ENCODE measurements at regions not wholly inside any gene's neighbourhood (a gene's known extent, or its start where the extent isn't known, plus 50 kb on each side); places are given as distances from the start of the nearest gene placed in this dataset.
"Not testable (repeated sequence)": the region's sequence is repeated elsewhere in the genome, so short reads cannot be mapped to it uniquely, and the experiment has no call there.

DNA sequence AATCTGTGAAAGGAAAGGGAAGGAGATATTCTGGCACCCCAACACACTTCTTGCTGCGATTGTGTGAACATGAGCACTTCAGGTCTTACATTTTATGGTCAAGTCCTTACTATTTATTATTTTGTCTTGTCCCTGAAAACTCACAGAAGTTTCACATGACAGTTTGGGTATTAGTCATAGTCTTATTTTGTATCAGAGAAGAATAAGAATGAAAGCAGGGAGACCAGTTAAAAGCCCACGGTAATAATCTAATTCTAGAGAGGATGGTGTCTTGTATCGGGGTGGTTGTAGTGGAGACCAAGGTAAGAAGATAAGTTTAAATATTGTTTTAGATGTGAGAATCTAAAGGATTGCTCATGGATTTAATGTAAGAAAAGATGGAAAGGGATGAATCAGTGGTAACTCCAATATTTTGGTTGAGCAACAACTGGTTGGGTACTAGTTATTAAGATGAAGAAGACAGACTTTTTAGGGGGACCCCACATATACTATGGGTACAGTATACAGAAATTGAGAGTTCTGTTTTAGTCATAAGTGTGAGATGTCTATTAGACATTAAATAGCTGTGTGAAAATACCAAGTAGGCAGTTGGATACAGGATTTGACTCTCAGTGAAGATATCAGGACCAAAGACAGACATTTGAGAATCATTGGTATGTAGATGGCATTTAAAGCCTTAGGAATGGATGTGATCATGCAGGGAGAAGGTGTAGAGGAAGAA is 227.6 kb downstream of the MFSD1 start:
- intact Hi-C loops (cut with DNase I) = no loop called here
- no peak for DNase-seq
- no peak for ATAC-seq (ENCODE audit: poor library complexity)

- DNase-seq = no peak
- intact Hi-C loops (cut with DNase I) = no loop called here
- no peak for ATAC-seq (ENCODE audit: poor library complexity)
Observed at GRCh38 chr3:159030138-159030670, 228.3 kb downstream of the MFSD1 start.

DNA sequence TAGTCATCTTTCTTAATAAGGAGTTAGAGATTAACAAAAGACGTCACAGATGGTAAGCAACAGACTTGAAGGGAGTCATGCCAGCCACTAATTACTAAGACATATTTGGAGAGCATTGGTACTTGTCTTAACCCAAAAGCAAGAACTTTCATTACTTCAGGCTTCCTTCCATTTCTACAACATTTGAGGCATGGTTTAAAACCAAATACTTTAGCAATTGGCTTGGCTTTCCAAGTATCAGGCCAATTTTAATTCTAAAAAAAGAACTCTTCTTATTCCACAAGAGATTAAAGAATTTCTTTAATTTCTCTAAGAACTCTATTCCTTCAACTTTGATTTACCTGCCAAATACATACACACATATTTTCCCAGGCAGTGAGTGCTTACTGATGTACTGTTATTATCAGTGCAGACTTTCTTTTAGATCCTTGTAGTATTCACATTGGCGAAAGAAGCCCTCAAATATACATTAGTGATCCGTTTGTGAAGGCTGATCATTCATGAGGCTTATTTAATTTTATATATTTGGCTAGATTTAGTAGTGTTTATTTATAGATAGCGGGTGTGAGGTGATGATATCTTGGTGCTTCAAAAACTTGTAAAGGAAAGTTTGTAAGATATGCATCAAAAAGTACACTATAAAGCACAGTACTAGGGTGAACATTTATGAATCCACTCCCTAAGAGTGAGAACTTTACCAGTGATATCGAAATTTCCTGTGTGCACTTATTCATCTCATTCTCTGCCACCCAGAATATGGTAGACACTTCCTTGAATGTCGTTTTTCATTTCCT is 229.2 kb downstream of the MFSD1 start:
- no peak for DNase-seq
- ATAC-seq (ENCODE audit: poor library complexity) = no peak
- intact Hi-C loops (cut with DNase I) = no loop called here

DNA sequence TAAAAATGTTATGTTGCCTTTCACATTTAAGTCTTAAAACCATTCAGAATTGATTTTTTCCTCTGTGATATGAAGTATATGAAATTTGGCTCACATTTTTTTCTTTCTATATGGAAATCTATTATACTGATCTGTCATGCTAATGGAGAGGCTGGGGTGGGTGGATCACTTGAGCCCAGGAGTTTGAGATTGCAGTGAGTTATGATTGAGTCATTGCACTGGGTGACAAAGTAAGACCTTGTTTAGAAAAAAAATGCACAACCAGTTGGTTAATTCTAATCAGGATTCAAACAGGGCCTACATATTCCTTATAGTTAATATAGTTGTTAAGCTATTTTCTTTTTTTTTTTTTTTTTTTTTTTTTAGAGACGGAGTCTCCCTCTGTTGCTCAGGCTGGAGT is 230.5 kb downstream of the MFSD1 start:
- intact Hi-C loops (cut with DNase I) = no loop called here
- DNase-seq = no peak
- ATAC-seq (ENCODE audit: poor library complexity) = no peak

DNA sequence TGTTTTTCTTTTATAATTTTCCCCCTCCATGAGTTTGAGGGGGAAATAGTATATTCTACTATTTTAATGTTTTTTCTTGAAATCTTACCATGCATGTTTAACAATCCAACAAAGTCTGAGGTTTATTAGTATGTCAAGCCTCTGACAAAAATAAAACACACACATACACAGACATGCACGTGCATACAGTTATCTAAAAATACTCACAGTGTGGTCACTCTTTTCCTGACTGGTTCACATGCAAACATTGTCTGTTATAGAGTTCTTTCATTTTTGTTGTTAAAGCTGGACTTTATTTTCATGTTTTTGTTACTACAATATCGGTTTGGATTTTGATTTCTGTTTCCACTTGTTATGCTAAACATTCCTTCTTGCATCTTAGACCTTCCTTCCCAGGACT is 236.6 kb downstream of the MFSD1 start:
- DNase-seq (no peak), ATAC-seq (ENCODE audit: poor library complexity) (no peak)
- intact Hi-C loops (cut with DNase I) = no loop called here

- ATAC-seq (ENCODE audit: poor library complexity) (no peak), DNase-seq (no peak)
- intact Hi-C loops (cut with DNase I) = no loop called here
Observed at GRCh38 chr3:159039286-159039685, 237.4 kb downstream of the MFSD1 start.

GRCh38 chr3:159045279-159045885 is 243.5 kb downstream of the MFSD1 start:
- intact Hi-C loops (cut with DNase I) = no loop called here
- ATAC-seq (ENCODE audit: poor library complexity) (no peak), DNase-seq (no peak)

DNA sequence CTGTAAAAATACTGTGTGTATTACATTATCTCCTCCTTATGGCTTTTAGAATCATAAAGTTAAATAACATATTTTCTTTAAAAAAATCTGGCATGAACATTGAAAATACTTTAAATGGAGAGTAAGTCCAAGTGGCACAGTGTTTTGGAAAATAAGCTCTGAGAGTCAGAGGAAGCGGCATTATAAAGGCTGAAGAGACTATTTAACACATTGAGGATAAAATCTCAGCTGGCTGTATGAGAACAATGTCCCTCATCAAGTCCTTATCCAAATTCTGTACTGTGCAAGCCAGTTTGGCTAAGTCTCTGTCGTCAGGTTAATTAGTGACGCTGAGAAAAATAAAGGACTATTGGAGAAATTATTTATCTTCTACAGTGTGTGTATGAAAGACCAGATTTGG is 245.5 kb downstream of the MFSD1 start:
- ATAC-seq (ENCODE audit: poor library complexity) (no peak), DNase-seq (no peak)
- intact Hi-C loops (cut with DNase I) = no loop called here

- DNase-seq; intact Hi-C loops (cut with DNase I); ATAC-seq (ENCODE audit: poor library complexity): not testable (repeated sequence)
Observed at GRCh38 chr3:159052494-159052893, 250.6 kb downstream of the MFSD1 start.

DNA sequence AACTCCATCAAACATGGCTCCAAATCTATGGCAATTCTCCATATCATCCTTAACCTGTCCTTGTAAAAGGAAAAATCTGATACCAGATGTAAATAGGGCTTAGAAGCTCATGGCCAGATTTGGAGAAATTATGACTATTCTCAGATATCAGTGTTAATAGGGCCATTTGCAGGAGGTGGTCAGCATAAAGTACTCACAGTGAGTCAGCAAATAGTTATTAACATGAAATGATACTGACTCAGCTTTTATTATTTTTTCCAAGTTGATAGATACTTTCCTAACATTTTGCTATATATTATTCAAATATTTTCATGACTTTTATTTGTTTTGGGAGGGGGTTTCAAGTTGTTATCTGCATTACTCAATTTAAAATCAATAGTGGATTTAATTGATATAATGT is 255.8 kb downstream of the MFSD1 start:
- no peak for ATAC-seq (ENCODE audit: poor library complexity)
- intact Hi-C loops (cut with DNase I) = no loop called here
- no peak for DNase-seq

DNA sequence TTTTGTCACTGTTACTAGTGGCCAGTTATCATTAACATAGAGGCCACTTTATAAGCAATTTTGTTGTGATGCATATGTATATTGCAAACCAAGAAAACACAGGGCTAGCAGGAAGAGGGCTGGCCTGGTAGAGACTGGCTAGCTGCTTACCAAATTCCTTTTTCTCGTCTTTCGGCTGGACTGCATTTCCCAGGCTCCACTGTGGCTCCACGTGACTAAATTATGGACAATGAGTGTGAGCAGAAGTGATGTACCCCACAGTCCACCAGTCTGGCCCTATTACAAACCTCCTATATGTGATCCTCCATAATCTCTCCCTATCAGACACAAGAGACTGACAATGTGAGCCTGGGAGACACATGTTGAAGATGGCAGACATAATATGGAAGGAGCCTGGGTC is 257.0 kb downstream of the MFSD1 start:
- no peak for DNase-seq
- no peak for ATAC-seq (ENCODE audit: poor library complexity)
- intact Hi-C loops (cut with DNase I) = no loop called here

- DNase-seq (no peak), ATAC-seq (ENCODE audit: poor library complexity) (no peak)
- intact Hi-C loops (cut with DNase I) = no loop called here
Observed at GRCh38 chr3:159059395-159059794, 257.5 kb downstream of the MFSD1 start.

DNA sequence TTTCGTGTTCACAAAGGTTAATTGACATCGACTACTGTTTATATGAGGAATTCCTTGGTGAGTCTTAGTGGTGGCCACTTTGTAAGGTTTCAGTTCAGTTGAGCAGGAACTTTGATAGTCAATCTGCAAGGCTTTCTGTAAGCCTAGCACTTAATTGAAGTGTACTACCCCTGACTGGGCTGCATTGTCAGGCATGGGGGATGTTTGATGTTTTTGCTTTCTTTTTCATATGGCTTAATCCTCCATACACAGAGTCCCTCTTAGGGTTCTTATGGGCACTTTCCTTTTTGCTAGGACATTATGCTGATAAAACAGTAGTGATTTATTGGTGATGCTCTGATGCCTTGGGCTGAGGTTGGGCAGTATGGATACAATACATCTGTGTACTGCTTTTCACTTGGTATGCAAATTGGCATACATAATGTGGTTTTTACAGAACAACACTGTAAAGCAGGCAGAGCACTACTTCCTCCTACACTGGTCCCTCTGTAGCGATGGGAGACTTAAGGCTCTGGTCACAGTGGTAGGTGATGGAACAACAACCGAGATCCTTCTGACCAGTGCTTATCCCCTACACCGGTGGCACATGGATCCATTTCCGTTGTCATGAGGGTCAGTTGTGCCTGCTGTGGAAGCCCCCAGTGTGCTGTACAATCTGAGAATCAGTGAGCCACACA is 261.0 kb downstream of the MFSD1 start:
- intact Hi-C loops (cut with DNase I) = no loop called here
- ATAC-seq (ENCODE audit: poor library complexity) = no peak
- DNase-seq = no peak

DNA sequence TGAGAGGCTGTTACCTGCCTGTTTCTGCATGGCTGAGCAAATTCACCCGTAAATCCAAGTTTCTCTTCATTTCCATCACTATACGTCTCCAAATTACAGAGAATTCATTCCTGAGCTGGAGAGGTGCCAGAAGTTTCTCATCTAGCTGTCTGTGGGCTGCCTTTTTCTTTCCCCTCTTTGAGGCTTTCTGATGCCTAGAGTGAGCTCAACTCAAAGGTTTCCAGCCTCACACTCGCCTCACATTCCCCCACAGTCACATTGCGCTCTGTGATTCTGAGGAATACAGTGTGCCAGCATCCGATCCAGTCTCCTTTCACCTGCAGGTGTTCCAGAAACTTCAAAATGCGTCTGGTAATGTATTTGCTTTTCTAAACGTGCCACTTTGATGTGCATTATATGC is 267.2 kb downstream of the MFSD1 start, which contains the start of gene IQCJ:
TSS of gene IQCJ (plus strand) at position 229 of the 400 bp plus-strand sequence.
- DNase-seq (no peak), ATAC-seq (ENCODE audit: poor library complexity) (no peak)
- intact Hi-C loops (cut with DNase I) = no loop called here

DNA sequence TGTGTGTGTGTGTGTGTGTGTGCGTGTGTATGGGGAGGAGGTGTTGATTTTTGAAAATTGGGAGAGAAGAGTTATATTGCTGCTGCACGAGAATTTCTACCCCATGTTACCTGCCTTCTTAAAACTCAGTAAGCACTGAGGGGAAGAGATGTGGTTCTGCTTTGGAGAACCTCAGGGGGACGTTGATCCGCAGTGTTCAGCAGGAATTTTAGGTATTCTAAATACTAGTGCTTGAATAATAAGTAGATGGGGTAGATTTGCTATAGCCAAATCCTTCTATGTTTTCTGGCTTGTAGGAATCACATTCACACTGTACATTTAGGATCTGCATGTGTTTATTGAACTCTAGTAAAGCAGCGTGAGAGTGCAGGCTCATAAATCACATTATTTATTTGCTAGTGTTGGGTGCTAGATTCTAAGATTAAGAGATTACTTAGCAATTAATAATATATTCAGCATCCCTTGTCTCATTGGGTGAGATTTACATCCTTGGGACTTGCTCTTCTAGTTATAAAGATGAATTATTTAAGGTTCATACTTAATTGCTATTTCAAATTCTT is 268.1 kb downstream of the MFSD1 start:
- intact Hi-C loops (cut with DNase I) = no loop called here
- DNase-seq (no peak), ATAC-seq (ENCODE audit: poor library complexity) (no peak)

DNA sequence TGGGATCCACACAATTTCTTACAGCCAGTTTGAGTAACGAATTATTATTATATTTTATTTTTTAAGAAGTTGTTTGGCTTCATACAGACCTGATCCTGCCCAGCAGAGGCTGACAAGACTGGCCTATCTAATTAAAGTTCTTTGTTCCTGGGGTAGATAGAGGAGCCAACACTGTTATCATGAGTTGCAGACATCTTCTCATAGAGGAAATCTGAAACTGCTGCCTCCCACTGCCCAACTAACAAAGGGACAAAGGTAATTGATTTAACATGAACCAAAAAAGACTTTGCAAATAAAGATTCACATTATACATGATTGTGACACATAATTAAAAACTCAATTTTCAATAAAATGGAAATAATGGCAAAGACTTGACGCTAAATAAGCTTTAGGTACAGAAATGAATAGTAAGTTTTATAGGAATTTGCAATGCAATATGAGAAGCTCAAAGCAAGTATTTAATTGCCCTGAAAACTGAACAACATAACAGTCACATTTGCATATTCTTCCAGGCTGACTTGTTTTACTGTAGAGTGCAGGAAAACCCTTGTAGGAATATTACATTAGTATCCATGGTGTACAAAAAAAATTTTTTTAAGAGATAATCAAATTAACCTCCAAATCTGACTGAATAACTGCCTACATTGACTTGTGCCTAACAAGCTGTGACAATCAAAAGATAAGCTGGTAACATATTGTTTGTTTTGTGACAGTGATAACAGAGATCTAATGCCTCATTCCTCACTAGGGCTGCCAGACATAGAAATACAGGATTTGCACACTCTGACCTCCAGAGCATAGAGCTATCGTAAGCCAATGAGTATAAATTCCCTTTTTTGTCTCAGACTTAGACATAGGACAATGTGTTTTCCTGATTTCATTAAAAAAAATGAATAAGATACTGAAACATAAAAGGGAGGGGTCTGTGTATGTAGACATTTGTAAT is 273.2 kb downstream of the MFSD1 start:
- no peak for ATAC-seq (ENCODE audit: poor library complexity)
- no peak for DNase-seq
- intact Hi-C loops (cut with DNase I) = no loop called here

DNA sequence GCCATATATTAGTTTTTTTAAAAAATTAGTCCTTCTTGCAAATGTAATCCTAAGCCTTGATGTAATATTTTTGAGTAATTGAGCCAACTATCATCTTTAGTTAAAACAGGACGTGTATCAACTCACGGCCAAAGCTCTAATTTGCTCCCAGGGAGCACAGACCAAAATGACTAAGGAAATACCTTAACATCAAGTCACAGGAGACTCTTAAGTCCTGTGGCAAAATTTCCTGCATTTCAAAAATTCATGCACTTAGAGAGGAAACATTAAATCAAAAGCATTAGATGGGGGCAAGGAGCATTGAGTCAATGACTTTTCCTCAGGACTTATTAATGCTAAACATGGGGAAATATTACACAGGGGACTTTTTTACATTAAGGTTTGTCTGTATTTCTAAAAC is 276.0 kb downstream of the MFSD1 start:
- no peak for ATAC-seq (ENCODE audit: poor library complexity)
- intact Hi-C loops (cut with DNase I) = no loop called here
- DNase-seq = no peak

GRCh38 chr3:159080256-159080655 is 278.4 kb downstream of the MFSD1 start:
- ATAC-seq (ENCODE audit: poor library complexity) (no peak), DNase-seq (no peak)
- intact Hi-C loops (cut with DNase I) = no loop called here
